HCT116 (cell line): ENCODE measurements at regions not wholly inside any gene's neighbourhood (a gene's known extent, or its start where the extent isn't known, plus 50 kb on each side); places are given as distances from the start of the nearest gene placed in this dataset.

Source experiments
- ATAC-seq: fragments of 200-7000 bp; cut with Tn5 transposase; 2 replicates; pipeline ENCODE4 v1.9.1; 2020; ENCODE audit warnings: mild to moderate bottlenecking, moderate library complexity
- BruUV-seq: library from RNA; stranded (reverse); fragments of 400-500 nt; replicated peaks from 2 replicates; lab custom pipeline; 2021; lab: Mats Ljungman, UMichigan
- CTCF ChIA-PET: fragments of 300-600 bp; sonication (Branson Sonifier 250); formaldehyde crosslinking; loops from one replicate; lab custom pipeline; 2021; ENCODE audit warnings: antibody characterized with exemption; lab: Charles Lee
- POLR2A ChIA-PET: fragments of 300-600, 350-600 bp; sonication (Branson Sonifier 250); formaldehyde crosslinking; loops from one replicate; lab custom pipeline; 2021; ENCODE audit warnings: antibody characterized with exemption; lab: Charles Lee
- RAD21 ChIA-PET, 2 experiments: fragments of 300-600 bp; sonication (Branson Sonifier 250); formaldehyde crosslinking; loops; one replicate each; lab custom pipeline; 2023; ENCODE audit warnings: low total read pairs in 2 of 2; ENCODE audit not compliant: uncharacterized antibody in 2 of 2, unreplicated experiment in 2 of 2, low non-redundant PET in 1 of 2; lab: Charles Lee
- DNase-seq: peaks from one replicate; pipeline ENCODE4 v3.0.0-alpha.2; 2010; ENCODE audit warnings: low read depth, low spot score
- H2AFZ ChIP-seq: fragments of 200-600 bp; shearing (Covaris generic), sonication (generic); 2 replicates; pipeline ENCODE4 v1.6.1; 2017; ENCODE audit warnings: low read depth, mixed run types, mixed read lengths, antibody characterized with exemption, low read length; ENCODE audit not compliant: poor library complexity, severe bottlenecking
- H3K27ac ChIP-seq: 2 replicates; pipeline ENCODE4 v1.5.1; 2012; ENCODE audit warnings: low read depth, low read length
- H3K27me3 ChIP-seq: fragments of 200-600 bp; sonication (generic); 2 replicates; pipeline ENCODE4 v1.6.1; 2016; ENCODE audit warnings: mixed run types, low read length, mixed read lengths; ENCODE audit not compliant: insufficient read depth
- H3K36me3 ChIP-seq, 2 experiments: fragments of 200-500 bp in 1 of 2; fragments of 200-600 bp in 1 of 2; sonication (Bioruptor generic) in 1 of 2; sonication (generic) in 1 of 2; 2 replicates each; pipeline versions ENCODE4 v1.5.1 to v1.6.1; 2014 to 2016; ENCODE audit warnings: low read length in 2 of 2, inconsistent platforms in 1 of 2, mixed read lengths in 1 of 2, mixed run types in 1 of 2; ENCODE audit not compliant: insufficient read depth in 2 of 2, control insufficient read depth in 1 of 2
- H3K4me1 ChIP-seq, 2 experiments: fragments of 200-600 bp in 1 of 2; sonication (generic) in 1 of 2; 2 replicates each; pipeline versions ENCODE4 v1.5.1 to v1.6.1; 2012 to 2017; ENCODE audit warnings: low read length in 2 of 2, inconsistent platforms in 1 of 2, mild to moderate bottlenecking in 1 of 2, mixed read lengths in 1 of 2, mixed run types in 1 of 2, moderate library complexity in 1 of 2; ENCODE audit not compliant: insufficient read depth in 2 of 2, control insufficient read depth in 1 of 2
- H3K4me2 ChIP-seq: fragments of 200-600 bp; sonication (generic); 2 replicates; pipeline ENCODE4 v1.6.1; 2017; ENCODE audit warnings: mixed run types, low read length, mixed read lengths
- H3K4me3 ChIP-seq, 2 experiments: fragments of 200-600 bp in 1 of 2; sonication (generic) in 1 of 2; replicated peaks in 1 of 2; 2 replicates each; pipeline ENCODE4 v1.5.1; 2011 to 2016; ENCODE audit warnings: low read length in 2 of 2, control low read depth in 1 of 2, low read depth in 1 of 2, mild to moderate bottlenecking in 1 of 2, mixed read lengths in 1 of 2, mixed run types in 1 of 2
- H3K79me2 ChIP-seq: fragments of 200-600 bp; sonication (generic); 2 replicates; pipeline ENCODE4 v1.6.1; 2017; ENCODE audit warnings: mild to moderate bottlenecking, mixed run types, low read length, moderate library complexity, mixed read lengths; ENCODE audit not compliant: insufficient read depth
- H3K9ac ChIP-seq: fragments of 200-600 bp; sonication (generic); 2 replicates; pipeline ENCODE4 v1.6.1; 2016; ENCODE audit warnings: low read length, mixed read lengths
- H3K9me2 ChIP-seq: fragments of 200-600 bp; sonication (generic), shearing (Covaris generic); 2 replicates; pipeline ENCODE4 v1.6.1; 2017; ENCODE audit warnings: mixed run types, mild to moderate bottlenecking, moderate library complexity; ENCODE audit not compliant: insufficient read depth
- H3K9me3 ChIP-seq, 2 experiments: fragments of 200-500 bp in 1 of 2; fragments of 200-600 bp in 1 of 2; sonication (Bioruptor generic) in 1 of 2; sonication (generic) in 1 of 2; 2 replicates each; pipeline ENCODE4 v1.6.1; 2014 to 2017; ENCODE audit warnings: low read length in 2 of 2, mixed read lengths in 2 of 2, inconsistent platforms in 1 of 2, low read depth in 1 of 2, mild to moderate bottlenecking in 1 of 2, mixed run types in 1 of 2, moderate library complexity in 1 of 2; ENCODE audit not compliant: control insufficient read depth in 1 of 2, insufficient read depth in 1 of 2
- H4K20me1 ChIP-seq: fragments of 200-600 bp; sonication (generic), shearing (Covaris generic); 2 replicates; pipeline ENCODE4 v1.6.1; 2017; ENCODE audit warnings: mixed run types, mild to moderate bottlenecking, moderate library complexity; ENCODE audit not compliant: insufficient read depth
- CBX3 ChIP-seq: IDR thresholded peaks from 2 replicates; pipeline ENCODE4 v1.6.1; 2012; ENCODE audit warnings: low read depth
- CEBPB ChIP-seq: IDR thresholded peaks from 2 replicates; pipeline ENCODE4 v1.6.1; 2012; ENCODE audit warnings: low read depth
- CTCF ChIP-seq, 3 experiments: fragments of 200-600 bp in 1 of 3; sonication (generic) in 1 of 3; IDR thresholded peaks in 2 of 3; conservative IDR thresholded peaks in 1 of 3; 2 replicates each; pipeline ENCODE4 v1.5.1; 2012 to 2017; ENCODE audit warnings: low read depth in 2 of 3, low read length in 2 of 3, antibody characterized with exemption in 1 of 3, borderline replicate concordance in 1 of 3, control low read depth in 1 of 3, mild to moderate bottlenecking in 1 of 3, mixed read lengths in 1 of 3, mixed run types in 1 of 3, moderate library complexity in 1 of 3; ENCODE audit not compliant: insufficient read depth in 1 of 3
- ELF1 ChIP-seq: IDR thresholded peaks from 2 replicates; pipeline ENCODE4 v1.6.1; 2012; ENCODE audit warnings: low read depth, borderline replicate concordance
- EZH2 ChIP-seq: fragments of 200-600 bp; sonication (generic); IDR thresholded peaks from 2 replicates; pipeline ENCODE4 v1.6.1; 2017; ENCODE audit warnings: antibody characterized with exemption, mixed run types
- JUND ChIP-seq: IDR thresholded peaks from 2 replicates; pipeline ENCODE4 v1.6.1; 2012
- RAD21 ChIP-seq: IDR thresholded peaks from 2 replicates; pipeline ENCODE4 v1.6.1; 2012; ENCODE audit warnings: low read depth, mild to moderate bottlenecking
- SIN3A ChIP-seq: IDR thresholded peaks from 2 replicates; pipeline ENCODE4 v1.6.1; 2012; ENCODE audit warnings: low read depth
- SRF ChIP-seq: IDR thresholded peaks from 2 replicates; pipeline ENCODE4 v1.6.1; 2012; ENCODE audit warnings: low read depth
- TCF7L2 ChIP-seq: IDR thresholded peaks from 2 replicates; pipeline ENCODE4 v1.7.0; 2011; ENCODE audit warnings: borderline replicate concordance, inconsistent platforms; ENCODE audit not compliant: insufficient read depth, insufficient read length; ENCODE audit errors: extremely low read depth
- YY1 ChIP-seq: IDR thresholded peaks from 2 replicates; pipeline ENCODE4 v1.6.1; 2011; ENCODE audit warnings: low read length, low read depth, moderate library complexity, mild to moderate bottlenecking; ENCODE audit not compliant: insufficient replicate concordance; ENCODE audit errors: extremely low read depth
- ZBTB33 ChIP-seq: IDR thresholded peaks from 2 replicates; pipeline ENCODE4 v1.6.1; 2011; ENCODE audit warnings: mild to moderate bottlenecking, low read length, moderate library complexity; ENCODE audit not compliant: insufficient replicate concordance; ENCODE audit errors: extremely low read depth
- intact Hi-C: fragments of 100-400 bp; cut with micrococcal nuclease; formaldehyde crosslinking; loops from 2 replicates; pipeline ENCODE4 v1.10.0; 2022

- BruUV-seq, result no TSS peak
- no peak for ATAC-seq
- no peaks in the 10 kb centered on the region for H3K9me3 ChIP-seq
Measured at GRCh38 chr20:50342638-50343102, 152.0 kb downstream of the CEBPB start.

More at GRCh38 chr20:50342638-50343102, 152.0 kb downstream of the CEBPB start:
- Histone ChIP-seq H2AFZ (no peak overlapping the region), H4K20me1 (no peaks in the 10 kb centered on the region), H3K79me2 (no peaks in the 10 kb centered on the region), H3K27me3 (no peaks in the 10 kb centered on the region), H3K9ac (no peak overlapping the region), H3K9me2 (no peaks in the 10 kb centered on the region), H3K4me3 (no peak overlapping the region)
- ChIA-PET CTCF (no interaction called here), RAD21 (no interaction called here), POLR2A (no interaction called here)
- DNase-seq, result no peak
- TF ChIP-seq ELF1 (no peak), SRF (no peak), CBX3 (no peak), SIN3A (no peak), ZBTB33 (no peak), CTCF (IDR thresholded peaks at IDR 0.05 in 2 of 3, conservative IDR thresholded peaks at IDR 0.05 in 1 of 3; ENCODE audit: borderline replicate concordance in 1 of 3, insufficient read depth in 1 of 3, low read depth in 2 of 3, low read length in 2 of 3) (no peak), RAD21 (no peak), YY1 (no peak), JUND (no peak), EZH2 (no peak), TCF7L2 (no peak), CEBPB (no peak)
- TF ChIP-seq, all 23 proteins: peak for 0
- Histone ChIP-seq H3K4me1 (peaks cover 6 to 12% of the 10 kb centered on the region in 2 experiments; a peak in 2 of 4 replicates), H3K27ac (no peak overlapping the region), H3K36me3 (no peaks in the 10 kb centered on the region), H3K4me2 (no peak overlapping the region)
- intact Hi-C loops, result loop anchor here (5.0 kb wide), 1 partner anchor 155 kb away; no protein-coding TSS in a partner anchor
